GM23248 (cell line): ENCODE measurements at regions not wholly inside any gene's neighbourhood (a gene's known extent, or its start where the extent isn't known, plus 50 kb on each side); places are given as distances from the start of the nearest gene placed in this dataset.

ENCODE experiments used
- EZH2 ChIP-seq: fragments of 200-600 bp; sonication (generic); IDR thresholded peaks from 2 replicates; pipeline ENCODE4 v1.6.1; 2018; ENCODE audit warnings: antibody characterized with exemption, mild to moderate bottlenecking; ENCODE audit not compliant: insufficient read depth, poor library complexity, severe bottlenecking
- EZH2phosphoT487 ChIP-seq: fragments of 200-600 bp; sonication (generic); IDR thresholded peaks from 2 replicates; pipeline ENCODE4 v1.6.1; 2018; ENCODE audit warnings: antibody characterized with exemption, moderate library complexity, mild to moderate bottlenecking, low read depth; ENCODE audit not compliant: insufficient read depth

DNA sequence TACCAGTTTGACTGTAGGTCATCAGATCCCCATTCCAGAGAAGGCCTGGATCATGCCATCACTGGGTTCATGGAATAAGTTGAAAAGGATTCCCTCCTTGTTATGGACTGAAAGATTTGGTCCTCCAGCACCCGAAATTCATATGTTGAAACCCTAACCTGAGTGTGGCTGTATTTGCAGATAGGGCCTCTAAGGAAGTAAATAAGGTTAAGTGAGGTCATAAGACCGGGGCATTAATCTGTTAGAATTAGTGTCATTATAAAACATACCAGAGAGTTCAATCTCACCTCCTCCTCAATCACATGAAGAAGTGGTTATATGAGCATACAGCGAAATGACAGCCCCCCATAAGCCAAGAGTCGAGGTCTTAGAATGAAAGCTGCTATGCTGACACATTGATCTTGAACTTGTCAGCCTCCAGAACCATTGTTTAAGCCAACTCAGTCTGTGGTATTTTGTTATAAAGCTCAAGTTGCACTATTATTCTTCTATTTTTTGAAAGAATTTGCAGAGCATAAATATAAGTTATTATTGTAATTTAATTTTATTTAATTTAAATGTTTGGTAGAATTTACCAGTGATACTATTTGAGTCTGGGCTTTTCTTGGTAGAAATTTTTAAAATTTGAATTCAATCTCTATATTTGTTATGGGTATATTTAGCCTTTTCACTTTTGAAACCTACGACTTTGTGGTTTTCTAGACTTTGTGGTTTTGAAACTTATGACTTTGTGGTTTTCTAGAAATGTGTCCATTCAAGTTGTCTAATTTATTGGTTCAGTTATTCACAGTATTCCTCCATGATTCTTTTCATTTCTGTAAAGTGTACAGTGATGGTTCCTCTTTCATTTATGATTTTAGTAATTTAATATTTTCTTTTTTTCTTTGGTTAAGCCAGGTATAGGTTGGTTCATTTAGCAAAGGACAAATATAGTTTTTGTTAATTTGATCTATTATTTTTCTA is 1206.7 kb upstream of the CDH2 start:
- TF ChIP-seq EZH2 (no peak), EZH2phosphoT487 (no peak)
